NK-92 treated with Interleukin-12 subunit alpha and Interleukin-12 subunit beta, amount 100 ng/mL, for 24 hours (cell line): ENCODE measurements at regions not wholly inside any gene's neighbourhood (a gene's known extent, or its start where the extent isn't known, plus 50 kb on each side); places are given as distances from the start of the nearest gene placed in this dataset.
A peak's percentile ranks its signal among the peaks of the same experiment; 100 is the strongest.

Experiments
- DNase-seq: peaks from one replicate; lab custom pipeline; 2025; lab: John Stamatoyannopoulos, UW

- DNase-seq, result no peak
Observed at GRCh38 chr12:107347261-107347660, 253.9 kb upstream of the CRY1 start.

- DNase-seq, result no peak
Observed at GRCh38 chr12:107349008-107349747, 255.8 kb upstream of the CRY1 start.

DNA sequence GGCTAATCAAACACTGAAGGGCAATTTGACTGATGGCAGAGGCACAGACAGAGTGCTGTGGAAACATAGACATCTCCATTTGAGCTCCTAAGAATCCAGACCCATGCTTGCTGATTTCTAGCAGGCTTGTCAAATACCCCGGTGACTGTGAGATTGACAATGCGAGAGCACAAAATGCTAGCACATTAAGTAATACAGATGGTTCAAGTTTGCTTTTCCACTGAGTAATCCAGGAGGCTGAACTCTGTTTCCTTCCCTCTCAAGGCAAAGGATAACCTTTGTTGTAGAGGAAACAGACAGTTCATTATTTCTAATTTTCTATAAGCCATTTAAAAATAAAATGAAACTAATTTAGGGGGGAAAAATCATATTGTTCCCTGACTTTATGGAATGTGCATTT lies 256.5 kb upstream of the CRY1 start:
- DNase-seq, result no peak

- no peak for DNase-seq
Observed at GRCh38 chr12:107351109-107351508, 257.8 kb upstream of the CRY1 start.

- DNase-seq, result no peak
Observed at GRCh38 chr12:107351713-107352112, 258.4 kb upstream of the CRY1 start.

DNA sequence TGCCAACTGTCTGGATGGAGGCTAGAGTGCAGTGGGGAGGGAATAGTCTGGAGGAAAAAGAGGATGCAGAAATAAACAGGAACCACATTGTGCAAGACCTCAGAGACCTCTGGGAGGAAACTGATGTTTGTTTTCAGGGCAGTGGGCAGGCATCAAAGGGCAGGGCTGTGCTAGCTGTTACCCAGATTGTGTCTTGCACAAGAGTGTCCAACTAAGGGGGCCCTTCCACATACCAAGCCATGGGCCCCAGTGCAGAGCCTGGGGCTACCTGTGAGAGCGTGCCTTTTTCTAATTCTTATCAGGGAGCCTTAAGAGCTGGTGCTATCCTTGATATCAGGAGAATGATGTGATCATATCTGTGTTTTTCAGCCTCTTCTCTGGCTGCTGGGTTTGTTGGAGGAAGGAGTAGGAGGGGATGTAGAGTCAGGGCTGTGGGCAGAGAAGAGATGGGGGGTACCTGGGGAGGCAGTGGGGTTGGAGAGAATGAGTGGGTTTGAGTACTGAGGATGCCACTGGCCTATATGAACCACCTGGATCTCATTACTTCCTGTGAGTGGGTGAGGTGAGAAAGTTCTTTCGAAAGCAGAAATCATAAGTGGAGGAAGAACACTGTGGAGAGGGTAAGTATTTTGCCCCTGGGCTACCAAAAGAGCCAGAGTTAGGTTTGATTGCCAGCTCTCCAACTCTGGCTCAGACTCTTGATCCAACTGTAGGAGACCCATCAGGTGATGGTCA lies 259.2 kb upstream of the CRY1 start:
- peak; percentile 21 for DNase-seq

- DNase-seq, result no peak
Observed at GRCh38 chr12:107353312-107353711, 260.0 kb upstream of the CRY1 start.

GRCh38 chr12:107355004-107355565 lies 261.7 kb upstream of the CRY1 start:
- no peak for DNase-seq

DNA sequence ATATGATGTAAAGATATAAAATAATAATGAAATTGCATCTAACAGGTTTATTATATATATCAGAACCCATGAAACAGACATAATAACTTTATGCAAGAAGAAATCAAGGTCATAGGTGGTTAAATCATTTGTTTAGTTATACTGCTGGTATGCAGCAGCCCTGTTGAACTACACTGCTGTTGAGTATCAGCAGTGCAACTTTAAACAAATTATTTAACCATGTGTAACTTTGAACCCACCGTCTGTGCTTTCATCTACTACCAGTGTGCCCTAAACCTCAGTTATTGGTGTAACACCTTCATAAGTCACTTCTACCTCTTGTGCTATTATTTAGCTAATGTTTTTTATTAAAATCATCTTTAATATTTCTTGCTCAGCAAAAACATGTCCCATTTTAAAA lies 262.3 kb upstream of the CRY1 start:
- no peak for DNase-seq

DNA sequence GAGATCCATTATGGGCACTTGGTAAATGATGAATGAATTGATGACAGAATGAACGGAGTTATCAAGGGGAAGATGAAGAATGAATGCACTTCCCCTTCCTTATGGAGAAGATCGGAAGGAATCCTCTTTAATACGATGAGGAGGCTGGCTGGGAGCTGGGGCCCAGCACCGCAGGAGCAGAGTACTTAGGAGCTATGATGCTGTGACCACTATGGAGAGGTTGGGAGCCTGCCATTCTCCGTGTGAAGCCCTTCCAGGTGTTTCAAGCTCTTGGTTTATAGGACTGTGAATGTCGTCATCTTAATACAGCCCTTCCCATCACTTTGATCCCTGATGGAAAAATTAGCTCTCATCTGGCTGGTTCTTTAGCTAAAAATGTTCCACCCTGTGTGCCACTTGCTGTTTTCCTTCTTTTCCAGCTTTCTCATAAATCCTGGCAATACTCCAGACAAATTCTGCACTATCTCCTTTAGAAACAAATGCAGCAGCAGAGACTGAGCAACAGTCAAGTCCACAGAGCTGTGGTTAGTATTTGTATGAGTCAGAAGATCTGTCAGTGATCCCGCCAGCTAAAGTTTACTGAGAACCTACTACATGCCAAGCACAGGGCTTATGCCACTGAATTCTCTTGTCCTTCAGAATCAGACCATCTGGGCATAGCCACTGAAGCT lies 263.1 kb upstream of the CRY1 start:
- DNase-seq, result no peak

DNA sequence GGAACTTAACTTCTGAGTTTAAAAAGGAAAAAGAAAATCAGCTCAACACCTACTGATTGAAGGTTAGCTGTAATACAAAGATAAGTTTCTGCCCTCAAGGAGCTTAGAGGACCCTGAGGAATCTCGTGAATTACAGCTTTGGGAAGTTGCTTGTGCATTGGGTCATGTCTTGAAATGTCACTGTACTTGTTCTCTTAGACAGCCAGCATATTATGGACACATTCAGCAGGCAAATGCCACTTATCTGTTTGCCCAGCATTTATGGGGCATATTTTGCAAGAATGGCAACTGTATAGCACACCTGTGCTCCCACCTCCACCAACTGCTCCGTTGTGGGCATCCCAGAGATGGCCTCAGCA lies 263.6 kb upstream of the CRY1 start:
- no peak for DNase-seq

- peak; percentile 42 for DNase-seq
Observed at GRCh38 chr12:107359382-107359781, 266.0 kb upstream of the CRY1 start.

DNA sequence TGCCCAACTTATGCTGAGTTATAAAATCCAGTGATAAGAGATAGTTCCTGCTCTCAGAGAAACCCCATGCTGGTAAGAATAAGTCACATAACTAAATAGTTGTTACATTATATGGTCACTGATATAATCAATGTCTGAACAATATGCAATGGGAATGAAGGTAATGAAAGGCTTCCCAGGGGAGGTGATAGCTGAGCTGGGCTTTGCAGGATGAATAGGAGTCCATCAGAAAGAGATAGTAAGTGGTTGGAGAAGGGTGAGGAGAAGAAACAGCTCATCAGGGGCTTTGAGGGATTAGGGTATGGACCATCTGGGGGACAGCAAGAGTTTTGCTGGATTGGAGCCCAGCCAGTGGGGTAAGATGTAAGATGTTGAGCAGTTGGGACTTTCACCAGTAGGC lies 266.7 kb upstream of the CRY1 start:
- no peak for DNase-seq

- no peak for DNase-seq
Observed at GRCh38 chr12:107360482-107360881, 267.1 kb upstream of the CRY1 start.

DNA sequence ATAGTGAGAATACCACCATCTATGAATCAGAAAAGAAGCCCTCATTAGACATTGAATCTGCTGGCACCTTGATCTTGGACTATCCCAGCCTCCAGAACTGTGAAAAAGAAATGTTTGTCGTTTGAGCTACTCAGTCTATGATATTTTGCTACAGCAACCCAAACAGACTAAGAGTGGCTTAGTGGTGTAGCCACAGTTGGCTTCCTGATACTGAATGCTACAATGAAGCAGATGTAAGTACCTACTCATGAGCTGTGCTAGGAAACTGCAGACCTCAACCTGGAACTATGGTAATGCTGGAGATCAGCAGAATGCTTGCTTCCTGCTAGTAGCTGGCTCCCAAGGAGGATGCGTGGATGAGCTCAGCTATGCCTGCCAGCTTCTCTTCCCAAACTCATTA lies 268.6 kb upstream of the CRY1 start:
- no peak for DNase-seq

- DNase-seq, result no peak
Observed at GRCh38 chr12:107362960-107363359, 269.6 kb upstream of the CRY1 start.

- DNase-seq, result no peak
Observed at GRCh38 chr12:107364875-107365518, 271.6 kb upstream of the CRY1 start.

GRCh38 chr12:107365703-107366102 lies 272.4 kb upstream of the CRY1 start:
- no peak for DNase-seq

GRCh38 chr12:107366322-107366721 lies 273.0 kb upstream of the CRY1 start:
- no peak for DNase-seq

- DNase-seq, result no peak
Observed at GRCh38 chr12:107368586-107368985, 275.2 kb upstream of the CRY1 start.

DNA sequence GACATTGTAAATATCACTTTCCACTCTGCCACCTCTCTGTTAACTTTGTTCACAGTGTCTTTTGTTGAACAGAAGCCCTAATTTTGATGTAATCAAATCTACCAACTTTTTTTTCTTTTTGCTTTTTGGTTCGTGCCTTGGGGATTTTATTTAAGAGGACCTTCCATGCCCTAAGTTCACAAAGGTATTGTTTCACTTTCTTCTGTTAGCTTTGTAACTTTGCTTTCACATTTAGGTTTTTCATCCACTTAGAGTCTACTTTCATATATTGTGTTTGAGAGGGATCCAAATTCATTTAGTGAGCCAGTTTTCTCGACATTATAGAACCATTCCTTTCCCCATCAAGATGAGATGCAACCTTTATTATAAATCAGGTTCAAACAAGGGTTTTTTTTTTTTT lies 275.7 kb upstream of the CRY1 start:
- DNase-seq, result no peak

GRCh38 chr12:107369679-107370078 lies 276.3 kb upstream of the CRY1 start:
- no peak for DNase-seq
